ENCODE measurements at regions not wholly inside any gene's neighbourhood (a gene's known extent, or its start where the extent isn't known, plus 50 kb on each side); places are given as distances from the start of the nearest gene placed in this dataset.

- TF ChIP-seq, protein P1, sequence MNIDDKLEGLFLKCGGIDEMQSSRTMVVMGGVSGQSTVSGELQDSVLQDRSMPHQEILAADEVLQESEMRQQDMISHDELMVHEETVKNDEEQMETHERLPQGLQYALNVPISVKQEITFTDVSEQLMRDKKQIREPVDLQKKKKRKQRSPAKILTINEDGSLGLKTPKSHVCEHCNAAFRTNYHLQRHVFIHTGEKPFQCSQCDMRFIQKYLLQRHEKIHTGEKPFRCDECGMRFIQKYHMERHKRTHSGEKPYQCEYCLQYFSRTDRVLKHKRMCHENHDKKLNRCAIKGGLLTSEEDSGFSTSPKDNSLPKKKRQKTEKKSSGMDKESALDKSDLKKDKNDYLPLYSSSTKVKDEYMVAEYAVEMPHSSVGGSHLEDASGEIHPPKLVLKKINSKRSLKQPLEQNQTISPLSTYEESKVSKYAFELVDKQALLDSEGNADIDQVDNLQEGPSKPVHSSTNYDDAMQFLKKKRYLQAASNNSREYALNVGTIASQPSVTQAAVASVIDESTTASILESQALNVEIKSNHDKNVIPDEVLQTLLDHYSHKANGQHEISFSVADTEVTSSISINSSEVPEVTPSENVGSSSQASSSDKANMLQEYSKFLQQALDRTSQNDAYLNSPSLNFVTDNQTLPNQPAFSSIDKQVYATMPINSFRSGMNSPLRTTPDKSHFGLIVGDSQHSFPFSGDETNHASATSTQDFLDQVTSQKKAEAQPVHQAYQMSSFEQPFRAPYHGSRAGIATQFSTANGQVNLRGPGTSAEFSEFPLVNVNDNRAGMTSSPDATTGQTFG (tag by site-specific recombination; IDR thresholded peaks at IDR 0.05; ENCODE audit: borderline replicate concordance): no peak
- TF ChIP-seq KLF17 (tag by site-specific recombination; IDR thresholded peaks at IDR 0.05) (no peak), ZNF510 (tag by site-specific recombination; IDR thresholded peaks at IDR 0.05; ENCODE audit: insufficient replicate concordance) (no peak), ZNF585B (tag by site-specific recombination; IDR thresholded peaks at IDR 0.05) (no peak), ZNF677 (tag by site-specific recombination; IDR thresholded peaks at IDR 0.05) (no peak), ZNF202 (tag by site-specific recombination; IDR thresholded peaks at IDR 0.05; ENCODE audit: borderline replicate concordance) (no peak), ZNF239 (tag by site-specific recombination; IDR thresholded peaks at IDR 0.05) (no peak)
- TF ChIP-seq, protein P2, sequence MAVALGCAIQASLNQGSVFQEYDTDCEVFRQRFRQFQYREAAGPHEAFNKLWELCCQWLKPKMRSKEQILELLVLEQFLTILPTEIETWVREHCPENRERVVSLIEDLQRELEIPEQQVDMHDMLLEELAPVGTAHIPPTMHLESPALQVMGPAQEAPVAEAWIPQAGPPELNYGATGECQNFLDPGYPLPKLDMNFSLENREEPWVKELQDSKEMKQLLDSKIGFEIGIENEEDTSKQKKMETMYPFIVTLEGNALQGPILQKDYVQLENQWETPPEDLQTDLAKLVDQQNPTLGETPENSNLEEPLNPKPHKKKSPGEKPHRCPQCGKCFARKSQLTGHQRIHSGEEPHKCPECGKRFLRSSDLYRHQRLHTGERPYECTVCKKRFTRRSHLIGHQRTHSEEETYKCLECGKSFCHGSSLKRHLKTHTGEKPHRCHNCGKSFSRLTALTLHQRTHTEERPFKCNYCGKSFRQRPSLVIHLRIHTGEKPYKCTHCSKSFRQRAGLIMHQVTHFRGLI (tag by site-specific recombination; IDR thresholded peaks at IDR 0.05): no peak
Observed at GRCh38 chr7:68470836-68471435, 1127.3 kb upstream of the AUTS2 start (continued).

- Histone ChIP-seq H3K4me3 (ENCODE audit: low read depth, low read length) (no peak overlapping the region), H3K36me3 (ENCODE audit: control insufficient read depth in 2 of 2, insufficient read depth in 1 of 2, low read length in 2 of 2) (no peaks in the 10 kb centered on the region), H3K4me1 (ENCODE audit: control insufficient read depth, insufficient read depth, low read length) (no peaks in the 10 kb centered on the region), H3K27ac (ENCODE audit: extremely low read depth, low read depth, low read length) (no peak overlapping the region), H3K9me3 (ENCODE audit: control insufficient read depth, insufficient read depth, low read depth, low read length) (no peaks in the 10 kb centered on the region)
- CTCF ChIA-PET: no interaction called here
- POLR2A ChIA-PET: no interaction called here
- no peak for TF ChIP-seq ZNF169 (tag by site-specific recombination; IDR thresholded peaks at IDR 0.05)
- TF ChIP-seq, protein P3, sequence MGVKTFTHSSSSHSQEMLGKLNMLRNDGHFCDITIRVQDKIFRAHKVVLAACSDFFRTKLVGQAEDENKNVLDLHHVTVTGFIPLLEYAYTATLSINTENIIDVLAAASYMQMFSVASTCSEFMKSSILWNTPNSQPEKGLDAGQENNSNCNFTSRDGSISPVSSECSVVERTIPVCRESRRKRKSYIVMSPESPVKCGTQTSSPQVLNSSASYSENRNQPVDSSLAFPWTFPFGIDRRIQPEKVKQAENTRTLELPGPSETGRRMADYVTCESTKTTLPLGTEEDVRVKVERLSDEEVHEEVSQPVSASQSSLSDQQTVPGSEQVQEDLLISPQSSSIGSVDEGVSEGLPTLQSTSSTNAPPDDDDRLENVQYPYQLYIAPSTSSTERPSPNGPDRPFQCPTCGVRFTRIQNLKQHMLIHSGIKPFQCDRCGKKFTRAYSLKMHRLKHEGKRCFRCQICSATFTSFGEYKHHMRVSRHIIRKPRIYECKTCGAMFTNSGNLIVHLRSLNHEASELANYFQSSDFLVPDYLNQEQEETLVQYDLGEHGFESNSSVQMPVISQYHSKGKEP (tag by site-specific recombination; IDR thresholded peaks at IDR 0.05): no peak
- TF ChIP-seq ZNF670 (tag by site-specific recombination; IDR thresholded peaks at IDR 0.05; ENCODE audit: low read depth): no peak
- TF ChIP-seq ZNF776 (tag by site-specific recombination; IDR thresholded peaks at IDR 0.05; ENCODE audit: borderline replicate concordance): no peak
- no peak for TF ChIP-seq PATZ1 (tag by site-specific recombination; IDR thresholded peaks at IDR 0.05)
- TF ChIP-seq, protein P4, sequence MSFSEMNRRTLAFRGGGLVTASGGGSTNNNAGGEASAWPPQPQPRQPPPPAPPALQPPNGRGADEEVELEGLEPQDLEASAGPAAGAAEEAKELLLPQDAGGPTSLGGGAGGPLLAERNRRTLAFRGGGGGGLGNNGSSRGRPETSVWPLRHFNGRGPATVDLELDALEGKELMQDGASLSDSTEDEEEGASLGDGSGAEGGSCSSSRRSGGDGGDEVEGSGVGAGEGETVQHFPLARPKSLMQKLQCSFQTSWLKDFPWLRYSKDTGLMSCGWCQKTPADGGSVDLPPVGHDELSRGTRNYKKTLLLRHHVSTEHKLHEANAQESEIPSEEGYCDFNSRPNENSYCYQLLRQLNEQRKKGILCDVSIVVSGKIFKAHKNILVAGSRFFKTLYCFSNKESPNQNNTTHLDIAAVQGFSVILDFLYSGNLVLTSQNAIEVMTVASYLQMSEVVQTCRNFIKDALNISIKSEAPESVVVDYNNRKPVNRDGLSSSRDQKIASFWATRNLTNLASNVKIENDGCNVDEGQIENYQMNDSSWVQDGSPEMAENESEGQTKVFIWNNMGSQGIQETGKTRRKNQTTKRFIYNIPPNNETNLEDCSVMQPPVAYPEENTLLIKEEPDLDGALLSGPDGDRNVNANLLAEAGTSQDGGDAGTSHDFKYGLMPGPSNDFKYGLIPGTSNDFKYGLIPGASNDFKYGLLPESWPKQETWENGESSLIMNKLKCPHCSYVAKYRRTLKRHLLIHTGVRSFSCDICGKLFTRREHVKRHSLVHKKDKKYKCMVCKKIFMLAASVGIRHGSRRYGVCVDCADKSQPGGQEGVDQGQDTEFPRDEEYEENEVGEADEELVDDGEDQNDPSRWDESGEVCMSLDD (tag by site-specific recombination; IDR thresholded peaks at IDR 0.05): no peak
- no peak for TF ChIP-seq ZNF76 (tag by site-specific recombination; IDR thresholded peaks at IDR 0.05; ENCODE audit: borderline replicate concordance, low read depth)
- TF ChIP-seq ZNF544 (tag by site-specific recombination; IDR thresholded peaks at IDR 0.05): no peak
- no peak for TF ChIP-seq ZNF48 (tag by site-specific recombination; IDR thresholded peaks at IDR 0.05)
- no peak for TF ChIP-seq KLF17 (tag by site-specific recombination; IDR thresholded peaks at IDR 0.05)
- no peak for TF ChIP-seq ZNF623 (tag by site-specific recombination; IDR thresholded peaks at IDR 0.05)
- no peak for TF ChIP-seq ZNF426 (tag by site-specific recombination; IDR thresholded peaks at IDR 0.05)
- TF ChIP-seq, protein P2 (tag by site-specific recombination; IDR thresholded peaks at IDR 0.05): no peak
Observed at GRCh38 chr7:68472688-68473087, 1125.6 kb upstream of the AUTS2 start.

All from HEK293 (cell line).